SK-N-SH (cell line): ENCODE measurements at regions not wholly inside any gene's neighbourhood (a gene's known extent, or its start where the extent isn't known, plus 50 kb on each side); places are given as distances from the start of the nearest gene placed in this dataset.

Source experiments
- CTCF ChIA-PET: fragments of 300-600, 350-600 bp; formaldehyde crosslinking; extraction: SDS; loops from one replicate; lab custom pipeline; 2021; lab: Yijun Ruan, JAX
- POLR2A ChIA-PET: fragments of 350-600 bp; sonication (Branson Sonifier 250); formaldehyde crosslinking; extraction: SDS; loops from one replicate; lab custom pipeline; 2020; ENCODE audit warnings: antibody characterized with exemption, inconsistent platforms; lab: Yijun Ruan, JAX
- DNase-seq: peaks from one replicate; pipeline ENCODE4 v3.0.0; 2012
- H2AFZ ChIP-seq: fragments of 200-600 bp; sonication (generic); 2 replicates; pipeline ENCODE4 v1.8.1; 2016; ENCODE audit warnings: antibody characterized with exemption, mild to moderate bottlenecking, low read depth
- H3F3A ChIP-seq: fragments of 200-600 bp; sonication (generic); replicated peaks from 2 replicates; pipeline ENCODE3; 2016; ENCODE audit warnings: antibody characterized with exemption, mild to moderate bottlenecking; ENCODE audit not compliant: insufficient read depth
- H3K27ac ChIP-seq, 2 experiments: fragments of 200-500 bp in 1 of 2; fragments of 200-600 bp in 1 of 2; sonication (Bioruptor generic) in 1 of 2; sonication (generic), shearing (Covaris generic) in 1 of 2; 2 replicates each; pipeline versions ENCODE4 v1.5.1 to v1.6.1; 2014 to 2016; ENCODE audit warnings: low read depth in 2 of 2, inconsistent platforms in 1 of 2, low read length in 1 of 2, mild to moderate bottlenecking in 1 of 2, mixed read lengths in 1 of 2
- H3K27me3 ChIP-seq: fragments of 200-600 bp; sonication (generic), shearing (Covaris generic); 2 replicates; pipeline ENCODE4 v1.6.1; 2016; ENCODE audit warnings: mixed run types; ENCODE audit not compliant: insufficient read depth
- H3K36me3 ChIP-seq, 2 experiments: fragments of 200-500 bp in 1 of 2; fragments of 200-600 bp in 1 of 2; sonication (Bioruptor generic) in 1 of 2; sonication (generic) in 1 of 2; replicated peaks in 1 of 2; 2 replicates each; pipeline versions ENCODE3 to v1.5.1; 2014 to 2016; ENCODE audit warnings: low read length in 1 of 2, mild to moderate bottlenecking in 1 of 2; ENCODE audit not compliant: insufficient read depth in 2 of 2, control insufficient read depth in 1 of 2
- H3K4me1 ChIP-seq, 2 experiments: fragments of 200-500 bp in 1 of 2; fragments of 200-600 bp in 1 of 2; sonication (Bioruptor generic) in 1 of 2; sonication (generic), shearing (Covaris generic) in 1 of 2; 2 replicates each; pipeline versions ENCODE4 v1.5.1 to v1.6.1; 2014 to 2016; ENCODE audit warnings: low read depth in 1 of 2, low read length in 1 of 2, mixed run types in 1 of 2; ENCODE audit not compliant: insufficient read depth in 2 of 2, control insufficient read depth in 1 of 2
- H3K4me2 ChIP-seq: fragments of 200-600 bp; sonication (generic), shearing (Covaris generic); 2 replicates; pipeline ENCODE4 v1.6.1; 2017; ENCODE audit warnings: mixed run types
- H3K4me3 ChIP-seq, 2 experiments: fragments of 200-500 bp in 1 of 2; fragments of 200-600 bp in 1 of 2; sonication (Bioruptor generic) in 1 of 2; sonication (generic), shearing (Covaris generic) in 1 of 2; 2 replicates each; pipeline versions ENCODE4 v1.5.1 to v1.8.1; 2014 to 2016; ENCODE audit warnings: low read depth in 2 of 2, inconsistent platforms in 1 of 2, low read length in 1 of 2, mild to moderate bottlenecking in 1 of 2, mixed read lengths in 1 of 2, moderate library complexity in 1 of 2
- H3K79me2 ChIP-seq: fragments of 200-600 bp; sonication (generic); 2 replicates; pipeline ENCODE4 v1.8.1; 2017; ENCODE audit warnings: mild to moderate bottlenecking; ENCODE audit not compliant: insufficient read depth
- H3K9ac ChIP-seq: fragments of 200-600 bp; sonication (generic); 2 replicates; pipeline ENCODE4 v1.6.1; 2017; ENCODE audit warnings: mixed run types
- H3K9me2 ChIP-seq: fragments of 200-600 bp; sonication (generic); 2 replicates; pipeline ENCODE4 v1.6.1; 2017; ENCODE audit warnings: mixed run types
- H3K9me3 ChIP-seq: fragments of 200-600 bp; sonication (generic); 2 replicates; pipeline ENCODE4 v1.6.1; 2017; ENCODE audit warnings: mixed run types, mild to moderate bottlenecking, moderate library complexity
- H4K20me1 ChIP-seq: fragments of 200-600 bp; sonication (generic); 2 replicates; pipeline ENCODE4 v1.6.1; 2017; ENCODE audit warnings: mild to moderate bottlenecking, mixed run types; ENCODE audit not compliant: insufficient read depth
- CTCF ChIP-seq: fragments of 200-600 bp; sonication (generic); IDR thresholded peaks from 2 replicates; pipeline ENCODE4 v1.6.1; 2017; ENCODE audit warnings: antibody characterized with exemption, mild to moderate bottlenecking, moderate library complexity
- EP300 ChIP-seq, 2 experiments: IDR thresholded peaks; 2 replicates each; pipeline versions ENCODE4 v1.4.0 to v1.6.1; 2012; ENCODE audit warnings: borderline replicate concordance in 1 of 2, low read depth in 1 of 2, low read length in 1 of 2
- EZH2phosphoT487 ChIP-seq: fragments of 200-600 bp; sonication (generic); IDR thresholded peaks from 2 replicates; pipeline ENCODE4 v1.6.1; 2017; ENCODE audit warnings: low read depth, mixed run types, mild to moderate bottlenecking, antibody characterized with exemption, moderate library complexity, borderline replicate concordance
- FOSL2 ChIP-seq: IDR thresholded peaks from 2 replicates; pipeline ENCODE4 v1.4.0; 2012; ENCODE audit warnings: low read depth, mild to moderate bottlenecking, moderate library complexity, borderline replicate concordance
- FOXJ3 ChIP-seq: sonication (generic); formaldehyde crosslinking; IDR thresholded peaks from 2 replicates; pipeline ENCODE4 v1.5.1; 2020; ENCODE audit warnings: mild to moderate bottlenecking, missing genetic modification reagents
- FOXM1 ChIP-seq: IDR thresholded peaks from 2 replicates; pipeline ENCODE4 v1.4.0; 2012; ENCODE audit warnings: low read depth, mild to moderate bottlenecking
- IRF3 ChIP-seq: fragments of 150-350 bp; IDR thresholded peaks from 2 replicates; pipeline ENCODE4 v1.6.1; 2016; ENCODE audit warnings: mild to moderate bottlenecking, low read depth, low read length
- JUND ChIP-seq: IDR thresholded peaks from 2 replicates; pipeline ENCODE4 v1.4.0; 2012
- MXI1 ChIP-seq: IDR thresholded peaks from 2 replicates; pipeline ENCODE4 v1.6.1; 2012; ENCODE audit warnings: mild to moderate bottlenecking, low read depth, low read length, improper control_type of control experiment
- NFIC ChIP-seq: IDR thresholded peaks from 2 replicates; pipeline ENCODE4 v1.4.0; 2012; ENCODE audit warnings: borderline replicate concordance
- NRF1 ChIP-seq: IDR thresholded peaks from 2 replicates; pipeline ENCODE4 v1.6.1; 2012; ENCODE audit warnings: low read depth, mild to moderate bottlenecking, low read length
- PBX3 ChIP-seq: IDR thresholded peaks from 2 replicates; pipeline ENCODE4; 2012
- POLR2AphosphoS5 ChIP-seq: IDR thresholded peaks from 2 replicates; pipeline ENCODE4 v1.6.1; 2012; ENCODE audit warnings: low read depth, low read length
- REST ChIP-seq: IDR thresholded peaks from 2 replicates; pipeline ENCODE4 v1.6.1; 2012; ENCODE audit warnings: mild to moderate bottlenecking, low read depth, low read length, moderate library complexity
- RXRA ChIP-seq: IDR thresholded peaks from 2 replicates; pipeline ENCODE4 v1.4.0; 2012; ENCODE audit warnings: low read depth, mild to moderate bottlenecking, borderline replicate concordance
- SIN3A ChIP-seq: IDR thresholded peaks from 2 replicates; pipeline ENCODE4 v1.6.1; 2012; ENCODE audit warnings: low read depth, mild to moderate bottlenecking, low read length, moderate library complexity, borderline replicate concordance
- SMC3 ChIP-seq: IDR thresholded peaks from 2 replicates; pipeline ENCODE4 v1.6.1; 2012; ENCODE audit warnings: low read depth, low read length, improper control_type of control experiment
- TAF1 ChIP-seq: IDR thresholded peaks from 2 replicates; pipeline ENCODE4 v1.6.1; 2012; ENCODE audit warnings: low read depth, mild to moderate bottlenecking, low read length, moderate library complexity, borderline replicate concordance
- TCF12 ChIP-seq: IDR thresholded peaks from 2 replicates; pipeline ENCODE4 v1.4.0; 2012
- TEAD4 ChIP-seq: IDR thresholded peaks from 2 replicates; pipeline ENCODE4 v1.4.0; 2012; ENCODE audit warnings: mild to moderate bottlenecking, borderline replicate concordance; ENCODE audit not compliant: insufficient read depth
- YY1 ChIP-seq: IDR thresholded peaks from 2 replicates; pipeline ENCODE4 v1.4.0; 2012; ENCODE audit warnings: low read depth, mild to moderate bottlenecking
- WGBS: methylation state at CpG from one replicate; pipeline ENCODE4 v1.1.6; 2017; ENCODE audit warnings: low lambda C conversion rate; 5-methylcytosine and 5-hydroxymethylcytosine counted together

GRCh38 chr10:124239134-124239533, 145.7 kb upstream of the CHST15 start:
- Histone ChIP-seq H3K9ac (no peak overlapping the region), H3K9me3 (no peaks in the 10 kb centered on the region), H3K9me2 (no peaks in the 10 kb centered on the region), H2AFZ (no peak overlapping the region), H3K4me1 (peaks cover 0 to 27% of the 10 kb centered on the region in 2 experiments; a peak in 2 of 4 replicates), H3K79me2 (no peaks in the 10 kb centered on the region), H3F3A (no peaks in the 10 kb centered on the region), H3K27ac (no peak overlapping the region), H3K36me3 (no peaks in the 10 kb centered on the region), H3K4me2 (no peak overlapping the region), H3K27me3 (no peaks in the 10 kb centered on the region), H3K4me3 (no peak overlapping the region), H4K20me1 (no peaks in the 10 kb centered on the region)
- TF ChIP-seq FOXM1 (no peak), TAF1 (no peak), TCF12 (no peak), TEAD4 (no peak), FOXJ3 (CRISPR knock-in tag) (no peak), MXI1 (no peak), EZH2phosphoT487 (no peak), NRF1 (no peak)
- ChIA-PET CTCF (interaction anchor here (1.1 to 4.6 kb wide), 3 partner anchors 12 to 243 kb away, joined by 3 to 28 read pairs (median 5); no protein-coding TSS in a partner anchor), POLR2A (no interaction called here)
- WGBS, result 77% methylated on average over 2 of the region's 2 CpGs
- DNase-seq, result no peak

GRCh38 chr10:124238367-124238766, 145.0 kb upstream of the CHST15 start:
- Histone ChIP-seq H3K79me2 (no peaks in the 10 kb centered on the region), H2AFZ (no peak overlapping the region), H4K20me1 (no peaks in the 10 kb centered on the region), H3K4me3 (no peak overlapping the region), H3K27ac (no peak overlapping the region), H3K9me3 (no peaks in the 10 kb centered on the region), H3K9me2 (no peaks in the 10 kb centered on the region), H3F3A (no peaks in the 10 kb centered on the region), H3K36me3 (no peaks in the 10 kb centered on the region), H3K4me1 (peaks cover 0 to 25% of the 10 kb centered on the region in 2 experiments; a peak in 2 of 4 replicates), H3K4me2 (no peak overlapping the region), H3K27me3 (no peaks in the 10 kb centered on the region), H3K9ac (no peak overlapping the region)
- POLR2A ChIA-PET, result no interaction called here
- TF ChIP-seq EP300 (IDR thresholded peaks at IDR 0.05; ENCODE audit: borderline replicate concordance in 1 of 2, low read depth in 1 of 2, low read length in 1 of 2), result no peak
- no peak for TF ChIP-seq RXRA
- TF ChIP-seq REST, result no peak
- TF ChIP-seq POLR2AphosphoS5, result no peak
- TF ChIP-seq YY1, result no peak
- no peak for TF ChIP-seq IRF3
- TF ChIP-seq TEAD4, result no peak
- TF ChIP-seq FOSL2, result no peak
- no peak for TF ChIP-seq JUND
- no peak for TF ChIP-seq MXI1
- TF ChIP-seq SIN3A, result no peak
- TF ChIP-seq TAF1, result no peak
- no peak for TF ChIP-seq CTCF
- no peak for TF ChIP-seq PBX3
- TF ChIP-seq SMC3, result no peak
- no peak for TF ChIP-seq NFIC
- 49% methylated on average over 8 of the region's 8 CpGs for WGBS
- DNase-seq, result no peak
- CTCF ChIA-PET, result interaction anchor here (1.1 to 4.6 kb wide), 3 partner anchors 12 to 243 kb away, joined by 3 to 28 read pairs (median 5); no protein-coding TSS in a partner anchor
